HL-60 (cell line): ENCODE measurements at regions not wholly inside any gene's neighbourhood (a gene's known extent, or its start where the extent isn't known, plus 50 kb on each side); places are given as distances from the start of the nearest gene placed in this dataset.

Source experiments
- DNase-seq, 2 experiments: peaks; one replicate each; pipeline ENCODE4 v3.0.0-alpha.2; 2010 to 2020; ENCODE audit warnings: low read depth in 1 of 2, low spot score in 1 of 2
- H3K27ac ChIP-seq: fragments of 250-450 bp; sonication (Bioruptor Pico); replicated peaks from 2 replicates; pipeline ENCODE4 v1.5.1; 2020; ENCODE audit warnings: mild to moderate bottlenecking, moderate library complexity
- H3K27me3 ChIP-seq: fragments of 250-450 bp; sonication (Bioruptor Pico); 2 replicates; pipeline ENCODE4 v1.5.1; 2021; ENCODE audit warnings: mild to moderate bottlenecking, moderate library complexity; ENCODE audit not compliant: insufficient read depth, poor library complexity, severe bottlenecking
- H3K4me3 ChIP-seq: replicated peaks from 2 replicates; pipeline ENCODE4 v1.5.1; 2011; ENCODE audit warnings: mild to moderate bottlenecking, control low read depth, low read length; ENCODE audit not compliant: insufficient read depth
- CTCF ChIP-seq: IDR thresholded peaks from one replicate; pipeline ENCODE4 v1.5.1; 2011; ENCODE audit warnings: low read length, control low read depth, inconsistent platforms; ENCODE audit not compliant: insufficient read depth
- GABPA ChIP-seq: IDR thresholded peaks from 2 replicates; pipeline ENCODE4 v1.6.1; 2012; ENCODE audit warnings: low read depth
- POLR2AphosphoS5 ChIP-seq: IDR thresholded peaks from 2 replicates; pipeline ENCODE4 v1.6.1; 2012; ENCODE audit warnings: low read depth
- REST ChIP-seq: IDR thresholded peaks from 2 replicates; pipeline ENCODE4 v1.6.1; 2012; ENCODE audit warnings: low read depth; ENCODE audit not compliant: insufficient replicate concordance
- SPI1 ChIP-seq: IDR thresholded peaks from 2 replicates; pipeline ENCODE4 v1.6.1; 2012; ENCODE audit warnings: low read depth, mild to moderate bottlenecking, borderline replicate concordance

- H3K27me3 ChIP-seq, result peaks cover 41% of the 10 kb centered on the region
- no peak for TF ChIP-seq REST
- TF ChIP-seq POLR2AphosphoS5, result no peak
- no peak for TF ChIP-seq CTCF
- TF ChIP-seq SPI1, result no peak
- TF ChIP-seq GABPA, result no peak
- H3K27ac ChIP-seq, result no peak overlapping the region
- no peak overlapping the region for H3K4me3 ChIP-seq
- DNase-seq, result no peak
Observed at GRCh38 chr16:85166699-85167588, 54.7 kb upstream of the CIBAR2 start.

- DNase-seq, result no peak
- Histone ChIP-seq H3K27ac (no peak overlapping the region), H3K27me3 (peaks cover 48% of the 10 kb centered on the region), H3K4me3 (no peak overlapping the region)
- TF ChIP-seq SPI1 (no peak), REST (no peak), CTCF (no peak), GABPA (no peak), POLR2AphosphoS5 (no peak)
Observed at GRCh38 chr16:85167589-85168537, 55.6 kb upstream of the CIBAR2 start.

GRCh38 chr16:85168732-85169256 lies 56.5 kb upstream of the CIBAR2 start:
- Histone ChIP-seq H3K27me3 (peaks cover 58% of the 10 kb centered on the region), H3K27ac (no peak overlapping the region), H3K4me3 (no peak overlapping the region)
- no peak for DNase-seq
- TF ChIP-seq CTCF, result no peak
- no peak for TF ChIP-seq SPI1
- TF ChIP-seq GABPA, result no peak
- no peak for TF ChIP-seq REST
- no peak for TF ChIP-seq POLR2AphosphoS5
